Fibroblast of lung (primary cell): ENCODE measurements at regions not wholly inside any gene's neighbourhood (a gene's known extent, or its start where the extent isn't known, plus 50 kb on each side); places are given as distances from the start of the nearest gene placed in this dataset.
A peak's percentile ranks its signal among the peaks of the same experiment; 100 is the strongest.

Experiments used
- DNase-seq, 2 donors: peaks; one replicate each; pipeline versions ENCODE4 v3.0.0 to v3.0.0-alpha.2; 2010; ENCODE audit warnings: low read depth in 2 of 2
- H2AFZ ChIP-seq: 2 replicates; pipeline ENCODE4 v1.5.1; 2012; ENCODE audit warnings: low read length, control low read depth, inconsistent platforms
- H3K27ac ChIP-seq: 2 replicates; pipeline ENCODE4 v1.5.1; 2011; ENCODE audit warnings: low read length, control low read depth; ENCODE audit not compliant: insufficient read depth
- H3K27me3 ChIP-seq: 2 replicates; pipeline ENCODE4 v1.5.1; 2011; ENCODE audit warnings: mild to moderate bottlenecking, low read length; ENCODE audit not compliant: control insufficient read depth, insufficient read depth
- H3K36me3 ChIP-seq: 2 replicates; pipeline ENCODE4 v1.5.1; 2011; ENCODE audit warnings: low read length; ENCODE audit not compliant: control insufficient read depth, insufficient read depth
- H3K4me1 ChIP-seq: 2 replicates; pipeline ENCODE4 v1.5.1; 2011; ENCODE audit warnings: low read length; ENCODE audit not compliant: control insufficient read depth, insufficient read depth; ENCODE audit errors: extremely low read depth
- H3K4me2 ChIP-seq: 2 replicates; pipeline ENCODE4 v1.5.1; 2011; ENCODE audit warnings: low read length, control low read depth; ENCODE audit not compliant: insufficient read depth; ENCODE audit errors: extremely low read depth
- H3K4me3 ChIP-seq, 4 experiments: fragments of 200-600 bp in 1 of 4; sonication (generic) in 1 of 4; replicated peaks in 1 of 4; 2 replicates each; pipeline ENCODE4 v1.5.1; 2011 to 2016; ENCODE audit warnings: low read length in 4 of 4, low read depth in 3 of 4, mild to moderate bottlenecking in 3 of 4, control low read depth in 2 of 4, inconsistent platforms in 1 of 4, mixed read lengths in 1 of 4; ENCODE audit not compliant: insufficient read depth in 1 of 4; ENCODE audit errors: control extremely low read depth in 1 of 4
- H3K79me2 ChIP-seq: 2 replicates; pipeline ENCODE4 v1.5.1; 2012; ENCODE audit warnings: mild to moderate bottlenecking, low read length, inconsistent platforms; ENCODE audit not compliant: control insufficient read depth, insufficient read depth
- H3K9ac ChIP-seq: 2 replicates; pipeline ENCODE4 v1.5.1; 2011; ENCODE audit warnings: mild to moderate bottlenecking, low read length, control low read depth; ENCODE audit not compliant: insufficient read depth
- H3K9me3 ChIP-seq: 2 replicates; pipeline ENCODE4 v1.5.1; 2012; ENCODE audit warnings: low read depth, low read length; ENCODE audit not compliant: control insufficient read depth, insufficient read depth
- H4K20me1 ChIP-seq: 2 replicates; pipeline ENCODE4 v1.5.1; 2011; ENCODE audit warnings: low read length; ENCODE audit not compliant: control insufficient read depth, insufficient read depth; ENCODE audit errors: extremely low read depth
- CTCF ChIP-seq, 2 donors: IDR thresholded peaks in 1 of 2; conservative IDR thresholded peaks in 1 of 2; 1 replicate in 1 of 2; 2 replicates in 1 of 2; pipeline ENCODE4 v1.5.1; 2011 to 2012; ENCODE audit warnings: low read length in 2 of 2, control low read depth in 1 of 2, inconsistent platforms in 1 of 2, low read depth in 1 of 2, mild to moderate bottlenecking in 1 of 2
- EZH2 ChIP-seq: IDR thresholded peaks from 2 replicates; pipeline ENCODE4 v1.5.1; 2012; ENCODE audit warnings: low read length, control low read depth, mild to moderate bottlenecking; ENCODE audit errors: missing control alignments

GRCh38 chr3:103459815-103460214 lies 1025.0 kb downstream of the ZPLD1 start:
- H2AFZ ChIP-seq, result no peak overlapping the region
- no peaks in the 10 kb centered on the region for H4K20me1 ChIP-seq
- H3K36me3 ChIP-seq, result no peaks in the 10 kb centered on the region
- H3K4me3 ChIP-seq, result no peak overlapping the region
- TF ChIP-seq CTCF (conservative IDR thresholded peaks at IDR 0.05 in 1 of 2, IDR thresholded peaks at IDR 0.05 in 1 of 2; ENCODE audit: low read depth in 1 of 2, low read length in 2 of 2) (no peak), EZH2 (no peak)
- DNase-seq, result no peak
- no peaks in the 10 kb centered on the region for H3K79me2 ChIP-seq
- H3K27ac ChIP-seq, result no peak overlapping the region
- no peaks in the 10 kb centered on the region for H3K4me1 ChIP-seq
- H3K27me3 ChIP-seq, result no peaks in the 10 kb centered on the region
- no peaks in the 10 kb centered on the region for H3K9me3 ChIP-seq
- H3K9ac ChIP-seq, result no peak overlapping the region
- no peak overlapping the region for H3K4me2 ChIP-seq

DNA sequence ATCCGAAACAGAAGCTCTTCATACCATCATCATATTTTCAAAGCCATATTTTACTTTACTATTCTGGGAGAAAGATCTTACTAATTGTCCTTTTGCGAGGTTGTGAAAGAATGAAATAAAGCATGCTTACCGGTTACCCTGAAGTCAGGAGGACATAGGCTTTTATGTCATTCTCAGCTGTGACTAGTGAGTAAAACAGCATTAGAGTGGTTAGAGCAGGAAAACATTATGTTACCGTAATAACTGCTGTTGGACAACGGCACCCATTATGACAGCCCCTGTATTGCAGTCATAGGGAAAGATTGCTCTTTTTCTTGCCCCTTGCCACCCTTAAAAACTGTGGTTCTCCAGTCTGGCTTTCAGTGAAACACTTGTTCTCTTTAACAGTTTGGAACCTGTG lies 1035.7 kb downstream of the ZPLD1 start:
- TF ChIP-seq CTCF (conservative IDR thresholded peaks at IDR 0.05 in 1 of 2, IDR thresholded peaks at IDR 0.05 in 1 of 2; ENCODE audit: low read depth in 1 of 2, low read length in 2 of 2), result no peak
- no peak for TF ChIP-seq EZH2
- H4K20me1 ChIP-seq, result no peaks in the 10 kb centered on the region
- no peaks in the 10 kb centered on the region for H3K27me3 ChIP-seq
- no peaks in the 10 kb centered on the region for H3K36me3 ChIP-seq
- H2AFZ ChIP-seq, result no peak overlapping the region
- no peak for DNase-seq
- H3K4me1 ChIP-seq, result no peaks in the 10 kb centered on the region
- no peaks in the 10 kb centered on the region for H3K79me2 ChIP-seq
- H3K4me3 ChIP-seq, result no peak overlapping the region
- no peak overlapping the region for H3K27ac ChIP-seq
- no peak overlapping the region for H3K9ac ChIP-seq
- H3K4me2 ChIP-seq, result no peak overlapping the region
- H3K9me3 ChIP-seq, result no peaks in the 10 kb centered on the region

GRCh38 chr3:103494011-103494410 lies 1059.2 kb downstream of the ZPLD1 start:
- H3K27me3 ChIP-seq, result no peaks in the 10 kb centered on the region
- peak in 1 of 2 donors; percentile 21 for DNase-seq
- TF ChIP-seq EZH2, result no peak
- no peak for TF ChIP-seq CTCF (conservative IDR thresholded peaks at IDR 0.05 in 1 of 2, IDR thresholded peaks at IDR 0.05 in 1 of 2; ENCODE audit: low read depth in 1 of 2, low read length in 2 of 2)

More at GRCh38 chr3:103494011-103494410, 1059.2 kb downstream of the ZPLD1 start:
- no peaks in the 10 kb centered on the region for H3K36me3 ChIP-seq
- H4K20me1 ChIP-seq, result no peaks in the 10 kb centered on the region
- no peak overlapping the region for H3K9ac ChIP-seq
- no peak overlapping the region for H2AFZ ChIP-seq
- no peak overlapping the region for H3K27ac ChIP-seq
- H3K79me2 ChIP-seq, result no peaks in the 10 kb centered on the region
- no peak overlapping the region for H3K4me2 ChIP-seq
- no peaks in the 10 kb centered on the region for H3K4me1 ChIP-seq
- H3K9me3 ChIP-seq, result no peaks in the 10 kb centered on the region
- H3K4me3 ChIP-seq, result no peak overlapping the region
